ENCODE measurements at regions not wholly inside any gene's neighbourhood (a gene's known extent, or its start where the extent isn't known, plus 50 kb on each side); places are given as distances from the start of the nearest gene placed in this dataset.
"Not testable (repeated sequence)": the region's sequence is repeated elsewhere in the genome, so short reads cannot be mapped to it uniquely, and the experiment has no call there.

GRCh38 chr2:147297820-147298219 is 547.0 kb upstream of the ACVR2A start:
- no peak for FAIRE-seq
- Histone ChIP-seq H3K36me3 (ENCODE audit: control insufficient read depth in 3 of 3, insufficient read depth in 2 of 3, low read depth in 1 of 3, low read length in 3 of 3) (no peaks in the 10 kb centered on the region), H3K27ac (ENCODE audit: low read depth in 1 of 3, low read length in 2 of 3) (no peak overlapping the region), H3K27me3 (ENCODE audit: control insufficient read depth in 3 of 3, insufficient read depth in 3 of 3, low read length in 3 of 3) (no peaks in the 10 kb centered on the region), H3K4me3 (ENCODE audit: low read depth in 1 of 3, low read length in 3 of 3) (no peak overlapping the region), H3K9me3 (ENCODE audit: control insufficient read depth in 2 of 2, insufficient read depth in 1 of 2, low read depth in 1 of 2, low read length in 1 of 2) (no peaks in the 10 kb centered on the region), H3K4me1 (ENCODE audit: control insufficient read depth in 3 of 3, insufficient read depth in 2 of 3, low read depth in 1 of 3, low read length in 2 of 3) (no peaks in the 10 kb centered on the region)
- WGBS, 3 donors = 74 to 89% (median 75%) methylated on average over 3 of the region's 3 CpGs
- DNase-seq = no peak

DNA sequence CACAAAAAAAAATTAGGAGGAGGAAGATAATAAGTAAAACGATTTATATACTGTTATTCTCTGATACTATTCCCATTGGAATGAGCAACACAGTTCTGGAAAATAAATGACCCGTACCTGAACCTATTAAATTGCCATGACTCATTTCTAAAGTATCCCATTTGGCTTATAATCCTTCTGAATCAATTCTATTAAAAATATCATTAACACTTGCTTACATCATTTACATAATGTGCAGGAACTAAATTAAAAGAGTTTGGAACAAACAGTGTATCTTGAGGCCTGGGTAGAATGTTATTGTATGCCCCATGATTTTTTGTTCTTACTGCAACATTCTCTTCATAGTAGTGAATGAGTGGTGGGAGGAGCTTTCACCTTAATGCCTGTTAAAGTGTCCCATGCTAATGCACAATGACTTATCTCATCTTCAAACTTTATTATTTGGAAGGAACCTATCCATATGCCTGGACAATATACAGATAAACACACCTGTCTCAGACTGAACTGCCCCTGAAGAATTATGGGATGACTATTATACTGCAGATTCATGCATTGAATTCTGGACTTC is 549.9 kb upstream of the ACVR2A start:
- peak in 1 of 2 donors; percentile 27 for DNase-seq
- Histone ChIP-seq H3K27me3 (ENCODE audit: control insufficient read depth in 3 of 3, insufficient read depth in 3 of 3, low read length in 3 of 3) (no peaks in the 10 kb centered on the region), H3K4me1 (ENCODE audit: control insufficient read depth in 3 of 3, insufficient read depth in 2 of 3, low read depth in 1 of 3, low read length in 2 of 3) (no peaks in the 10 kb centered on the region), H3K27ac (ENCODE audit: low read depth in 1 of 3, low read length in 2 of 3) (no peak overlapping the region), H3K4me3 (ENCODE audit: low read depth in 1 of 3, low read length in 3 of 3) (no peak overlapping the region), H3K36me3 (ENCODE audit: control insufficient read depth in 3 of 3, insufficient read depth in 2 of 3, low read depth in 1 of 3, low read length in 3 of 3) (no peaks in the 10 kb centered on the region), H3K9me3 (ENCODE audit: control insufficient read depth in 2 of 2, insufficient read depth in 1 of 2, low read depth in 1 of 2, low read length in 1 of 2) (no peaks in the 10 kb centered on the region)
- no peak for FAIRE-seq
- 19 to 61% (median 29%) methylated on average over 2 of the region's 2 CpGs for WGBS, 3 donors

GRCh38 chr2:147293991-147294824 is 550.6 kb upstream of the ACVR2A start:
- no peak overlapping the region for H3K4me3 ChIP-seq (ENCODE audit: low read depth in 1 of 3, low read length in 3 of 3)
- H3K4me1 ChIP-seq (ENCODE audit: control insufficient read depth in 3 of 3, insufficient read depth in 2 of 3, low read depth in 1 of 3, low read length in 2 of 3) = no peaks in the 10 kb centered on the region
- FAIRE-seq = no peak
- H3K27ac ChIP-seq (ENCODE audit: low read depth in 1 of 3, low read length in 2 of 3) = no peak overlapping the region
- 81 to 89% (median 85%) methylated on average over 4 of the region's 4 CpGs for WGBS, 3 donors
- H3K36me3 ChIP-seq (ENCODE audit: control insufficient read depth in 3 of 3, insufficient read depth in 2 of 3, low read depth in 1 of 3, low read length in 3 of 3) = no peaks in the 10 kb centered on the region
- DNase-seq = no peak
- no peaks in the 10 kb centered on the region for H3K9me3 ChIP-seq (ENCODE audit: control insufficient read depth in 2 of 2, insufficient read depth in 1 of 2, low read depth in 1 of 2, low read length in 1 of 2)
- H3K27me3 ChIP-seq (ENCODE audit: control insufficient read depth in 3 of 3, insufficient read depth in 3 of 3, low read length in 3 of 3) = no peaks in the 10 kb centered on the region

DNA sequence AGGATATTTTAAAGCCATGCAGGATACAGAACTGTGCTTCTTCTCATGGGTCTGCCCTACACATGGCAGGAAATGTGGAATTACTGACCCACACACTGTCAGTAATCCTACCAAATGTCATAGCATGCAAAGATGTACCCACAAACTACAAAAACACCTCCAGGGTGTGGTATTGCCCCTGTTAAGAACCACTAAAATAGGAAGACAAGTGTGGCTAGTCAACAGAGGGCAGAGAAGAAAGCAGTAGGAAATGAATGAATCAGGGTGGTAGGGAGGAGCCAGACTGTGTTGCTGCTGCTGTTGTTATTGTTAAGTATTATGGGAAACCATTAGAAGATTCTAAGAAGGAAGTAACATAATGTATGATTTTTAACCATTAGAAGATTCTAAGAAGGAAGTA is 556.7 kb upstream of the ACVR2A start:
- Histone ChIP-seq H3K27ac (ENCODE audit: low read depth in 1 of 3, low read length in 2 of 3) (no peak overlapping the region), H3K4me1 (ENCODE audit: control insufficient read depth in 3 of 3, insufficient read depth in 2 of 3, low read depth in 1 of 3, low read length in 2 of 3) (no peaks in the 10 kb centered on the region), H3K36me3 (ENCODE audit: control insufficient read depth in 3 of 3, insufficient read depth in 2 of 3, low read depth in 1 of 3, low read length in 3 of 3) (no peaks in the 10 kb centered on the region), H3K9me3 (ENCODE audit: control insufficient read depth in 2 of 2, insufficient read depth in 1 of 2, low read depth in 1 of 2, low read length in 1 of 2) (no peaks in the 10 kb centered on the region), H3K27me3 (ENCODE audit: control insufficient read depth in 3 of 3, insufficient read depth in 3 of 3, low read length in 3 of 3) (no peaks in the 10 kb centered on the region), H3K4me3 (ENCODE audit: low read depth in 1 of 3, low read length in 3 of 3) (no peak overlapping the region)
- DNase-seq (no peak), FAIRE-seq (no peak)

GRCh38 chr2:147275943-147276342 is 568.9 kb upstream of the ACVR2A start:
- FAIRE-seq (no peak), DNase-seq (peak in 1 of 2 donors; percentile 2)
- no peaks in the 10 kb centered on the region for H3K4me1 ChIP-seq (ENCODE audit: control insufficient read depth in 3 of 3, insufficient read depth in 2 of 3, low read depth in 1 of 3, low read length in 2 of 3)
- H3K9me3 ChIP-seq (ENCODE audit: control insufficient read depth in 2 of 2, insufficient read depth in 1 of 2, low read depth in 1 of 2, low read length in 1 of 2) = no peaks in the 10 kb centered on the region
- no peak overlapping the region for H3K27ac ChIP-seq (ENCODE audit: low read depth in 1 of 3, low read length in 2 of 3)
- H3K36me3 ChIP-seq (ENCODE audit: control insufficient read depth in 3 of 3, insufficient read depth in 2 of 3, low read depth in 1 of 3, low read length in 3 of 3) = no peaks in the 10 kb centered on the region
- no peak overlapping the region for H3K4me3 ChIP-seq (ENCODE audit: low read depth in 1 of 3, low read length in 3 of 3)
- no peaks in the 10 kb centered on the region for H3K27me3 ChIP-seq (ENCODE audit: control insufficient read depth in 3 of 3, insufficient read depth in 3 of 3, low read length in 3 of 3)
- WGBS, 3 donors = 86 to 92% (median 91%) methylated on average over 6 of the region's 6 CpGs

GRCh38 chr2:147273628-147274027 is 571.2 kb upstream of the ACVR2A start:
- H3K27me3 ChIP-seq (ENCODE audit: control insufficient read depth in 3 of 3, insufficient read depth in 3 of 3, low read length in 3 of 3) = no peaks in the 10 kb centered on the region
- FAIRE-seq = no peak
- H3K4me1 ChIP-seq (ENCODE audit: control insufficient read depth in 3 of 3, insufficient read depth in 2 of 3, low read depth in 1 of 3, low read length in 2 of 3) = no peaks in the 10 kb centered on the region
- WGBS, 3 donors = 92 to 100% (median 98%) methylated on average over 1 of the region's 1 CpG
- no peak overlapping the region for H3K4me3 ChIP-seq (ENCODE audit: low read depth in 1 of 3, low read length in 3 of 3)
- H3K27ac ChIP-seq (ENCODE audit: low read depth in 1 of 3, low read length in 2 of 3) = no peak overlapping the region
- DNase-seq = no peak
- no peaks in the 10 kb centered on the region for H3K36me3 ChIP-seq (ENCODE audit: control insufficient read depth in 3 of 3, insufficient read depth in 2 of 3, low read depth in 1 of 3, low read length in 3 of 3)
- peaks cover 0 to 13% of the 10 kb centered on the region in 2 donors for H3K9me3 ChIP-seq (ENCODE audit: control insufficient read depth in 2 of 2, insufficient read depth in 1 of 2, low read depth in 1 of 2, low read length in 1 of 2)

DNA sequence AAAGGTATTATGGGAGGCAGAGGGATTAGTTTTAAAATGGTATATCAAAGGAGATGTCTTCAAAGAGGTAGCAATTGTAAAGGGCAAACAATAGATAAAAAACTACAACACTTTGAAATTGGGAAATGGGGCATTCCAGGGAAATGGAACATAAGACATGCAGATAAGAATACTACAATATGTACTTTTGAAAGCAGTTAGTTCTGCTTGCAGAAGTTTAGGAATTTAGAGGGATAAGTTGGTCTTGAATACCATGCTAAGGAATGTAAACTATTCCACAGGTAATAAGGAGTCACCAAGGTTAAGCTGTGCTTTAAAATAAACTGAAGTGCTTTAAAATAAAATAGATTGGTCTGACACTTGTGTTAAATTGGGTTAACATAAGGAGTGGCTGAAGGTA is 571.7 kb upstream of the ACVR2A start:
- Histone ChIP-seq H3K36me3 (ENCODE audit: control insufficient read depth in 3 of 3, insufficient read depth in 2 of 3, low read depth in 1 of 3, low read length in 3 of 3) (no peaks in the 10 kb centered on the region), H3K9me3 (ENCODE audit: control insufficient read depth in 2 of 2, insufficient read depth in 1 of 2, low read depth in 1 of 2, low read length in 1 of 2) (peaks cover 0 to 17% of the 10 kb centered on the region in 2 donors), H3K27me3 (ENCODE audit: control insufficient read depth in 3 of 3, insufficient read depth in 3 of 3, low read length in 3 of 3) (no peaks in the 10 kb centered on the region), H3K27ac (ENCODE audit: low read depth in 1 of 3, low read length in 2 of 3) (no peak overlapping the region), H3K4me3 (ENCODE audit: low read depth in 1 of 3, low read length in 3 of 3) (no peak overlapping the region), H3K4me1 (ENCODE audit: control insufficient read depth in 3 of 3, insufficient read depth in 2 of 3, low read depth in 1 of 3, low read length in 2 of 3) (no peaks in the 10 kb centered on the region)
- DNase-seq = no peak
- no peak for FAIRE-seq

DNA sequence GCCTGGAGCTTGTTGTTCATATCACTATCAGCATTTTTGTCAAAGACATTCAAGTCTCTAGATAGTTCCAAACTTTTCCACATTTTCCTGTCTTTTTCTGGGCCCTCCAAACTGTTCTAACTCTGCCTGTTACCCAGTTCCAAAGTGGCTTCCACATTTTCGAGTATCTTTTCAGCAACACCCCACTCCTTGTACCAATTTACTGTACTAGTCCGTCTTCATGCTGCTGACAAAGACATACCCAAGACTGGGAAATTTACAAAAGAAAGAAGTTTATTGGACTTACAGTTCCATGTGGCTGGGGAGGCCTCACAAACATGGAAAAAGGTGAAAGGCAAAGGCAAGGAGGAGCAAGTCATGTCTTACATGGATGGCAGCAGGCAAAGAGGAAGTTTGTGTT is 575.2 kb upstream of the ACVR2A start:
- not testable (repeated sequence) for H3K36me3 ChIP-seq (ENCODE audit: control insufficient read depth in 3 of 3, insufficient read depth in 2 of 3, low read depth in 1 of 3, low read length in 3 of 3); H3K27me3 ChIP-seq (ENCODE audit: control insufficient read depth in 3 of 3, insufficient read depth in 3 of 3, low read length in 3 of 3); H3K4me1 ChIP-seq (ENCODE audit: control insufficient read depth in 3 of 3, insufficient read depth in 2 of 3, low read depth in 1 of 3, low read length in 2 of 3); H3K4me3 ChIP-seq (ENCODE audit: low read depth in 1 of 3, low read length in 3 of 3); FAIRE-seq; DNase-seq; H3K27ac ChIP-seq (ENCODE audit: low read depth in 1 of 3, low read length in 2 of 3)
- peaks cover 0 to 22% of the 10 kb centered on the region in 2 donors for H3K9me3 ChIP-seq (ENCODE audit: control insufficient read depth in 2 of 2, insufficient read depth in 1 of 2, low read depth in 1 of 2, low read length in 1 of 2)
- 80 to 92% (median 88%) methylated on average over 2 of the region's 2 CpGs for WGBS, 3 donors

DNA sequence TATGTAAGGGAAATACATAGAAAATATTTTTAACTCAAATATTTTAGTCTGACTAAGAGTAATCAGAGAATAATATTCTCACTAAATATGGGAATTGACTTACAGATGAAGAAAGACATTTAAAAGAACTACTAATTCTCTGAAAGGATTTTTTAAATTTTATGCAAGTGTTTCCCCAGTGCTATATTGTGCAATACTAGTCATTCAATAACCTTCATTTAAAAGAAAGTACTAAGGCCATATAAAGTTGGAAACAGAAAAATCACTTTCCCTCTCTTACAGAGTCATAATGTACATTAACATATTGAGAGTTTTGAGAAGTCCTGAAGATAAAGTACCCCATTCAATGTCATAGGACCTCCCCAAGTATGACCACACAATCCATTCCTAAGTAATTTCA is 584.6 kb upstream of the ACVR2A start:
- Histone ChIP-seq H3K9me3 (ENCODE audit: control insufficient read depth in 2 of 2, insufficient read depth in 1 of 2, low read depth in 1 of 2, low read length in 1 of 2) (no peaks in the 10 kb centered on the region), H3K27ac (ENCODE audit: low read depth in 1 of 3, low read length in 2 of 3) (no peak overlapping the region), H3K4me1 (ENCODE audit: control insufficient read depth in 3 of 3, insufficient read depth in 2 of 3, low read depth in 1 of 3, low read length in 2 of 3) (no peaks in the 10 kb centered on the region), H3K27me3 (ENCODE audit: control insufficient read depth in 3 of 3, insufficient read depth in 3 of 3, low read length in 3 of 3) (no peaks in the 10 kb centered on the region), H3K4me3 (ENCODE audit: low read depth in 1 of 3, low read length in 3 of 3) (no peak overlapping the region), H3K36me3 (ENCODE audit: control insufficient read depth in 3 of 3, insufficient read depth in 2 of 3, low read depth in 1 of 3, low read length in 3 of 3) (no peaks in the 10 kb centered on the region)
- DNase-seq (no peak), FAIRE-seq (no peak)
